GM21576 (cell line): ENCODE measurements at regions not wholly inside any gene's neighbourhood (a gene's known extent, or its start where the extent isn't known, plus 50 kb on each side); places are given as distances from the start of the nearest gene placed in this dataset.

ENCODE experiments used
- ATAC-seq: cut with Tn5 transposase; IDR thresholded peaks from one replicate; pipeline ENCODE4 v1.9.1; 2021; ENCODE audit warnings: mild to moderate bottlenecking, moderate library complexity; ENCODE audit not compliant: unreplicated experiment

DNA sequence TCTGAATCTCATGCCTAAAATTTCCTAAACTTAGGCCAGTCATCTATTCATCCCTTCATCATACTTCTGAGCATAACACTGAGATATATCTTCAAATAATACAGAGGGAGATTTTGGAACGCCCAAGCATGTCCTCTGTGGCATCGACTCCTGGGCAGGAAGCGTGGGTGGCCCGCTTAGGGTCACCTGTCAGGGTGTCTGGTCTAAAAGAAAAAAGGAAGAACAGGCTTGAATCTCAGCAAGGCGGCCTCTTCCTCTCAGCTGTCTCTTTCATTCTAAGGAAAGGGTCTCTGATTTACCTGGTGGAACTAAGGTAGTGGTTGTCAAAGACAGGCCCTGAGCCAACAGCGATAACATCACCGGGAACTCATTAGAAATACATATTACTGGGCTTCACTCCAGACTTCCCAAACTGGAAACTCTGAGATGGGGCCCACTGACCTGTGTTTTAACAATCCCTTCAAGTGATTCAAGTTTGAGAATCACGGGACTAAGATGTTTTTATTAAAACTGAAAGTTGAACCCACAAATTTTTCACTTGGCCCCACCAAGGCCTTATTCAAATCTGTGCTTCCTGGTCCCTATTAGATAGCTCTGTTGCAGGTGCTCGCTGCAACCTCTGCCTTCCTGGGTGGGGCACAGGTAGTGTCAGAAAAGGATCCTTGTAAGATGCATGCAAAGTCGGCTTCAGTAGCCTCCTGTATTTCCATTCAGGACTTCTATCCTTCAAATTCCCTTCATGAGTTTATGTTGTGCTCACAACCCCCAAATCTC is 162.3 kb upstream of the CCDC68 start:
- no peak for ATAC-seq

- ATAC-seq = no peak
These were observed 161.6 kb upstream of the CCDC68 start for GRCh38 chr18:55120896-55121295.

DNA sequence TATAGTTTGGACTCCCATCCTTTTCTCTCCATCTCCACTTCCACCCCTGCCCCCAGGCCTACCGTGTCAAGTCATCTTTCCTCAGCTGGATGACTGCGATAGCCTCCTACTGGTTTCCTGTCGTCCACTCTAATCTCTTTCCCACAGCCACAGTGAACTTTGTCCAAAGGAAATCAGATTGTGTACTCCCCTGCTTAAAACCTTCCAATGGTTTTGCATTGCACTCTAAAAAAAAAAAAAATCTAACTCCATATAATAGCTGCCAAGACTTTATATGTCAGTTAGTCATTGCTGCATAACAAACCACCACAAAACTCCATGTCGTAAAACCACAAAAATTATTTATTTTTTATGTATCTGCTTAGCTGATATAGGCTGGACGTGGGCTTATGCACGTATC is 160.2 kb upstream of the CCDC68 start:
- no peak for ATAC-seq

GRCh38 chr18:55119016-55119415 is 159.8 kb upstream of the CCDC68 start:
- no peak for ATAC-seq

DNA sequence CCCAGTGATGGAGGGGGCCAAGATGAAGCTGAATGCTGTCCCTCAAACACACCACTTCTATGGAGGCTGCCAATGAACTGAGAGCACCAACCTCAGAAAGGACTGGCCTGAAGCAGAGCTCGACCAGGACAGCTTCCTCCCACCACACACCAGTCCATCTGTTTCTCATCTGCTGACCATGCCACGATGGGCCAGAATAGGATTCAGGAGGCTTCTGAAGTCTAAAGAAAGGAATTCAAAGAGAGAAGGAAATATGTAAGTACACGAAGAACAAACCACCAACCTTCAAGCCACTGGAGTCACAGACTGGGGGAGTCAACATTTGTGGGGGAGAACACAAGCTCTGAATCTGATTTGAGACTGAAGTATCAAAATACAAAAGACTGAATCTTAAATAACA is 157.6 kb upstream of the CCDC68 start:
- no peak for ATAC-seq

DNA sequence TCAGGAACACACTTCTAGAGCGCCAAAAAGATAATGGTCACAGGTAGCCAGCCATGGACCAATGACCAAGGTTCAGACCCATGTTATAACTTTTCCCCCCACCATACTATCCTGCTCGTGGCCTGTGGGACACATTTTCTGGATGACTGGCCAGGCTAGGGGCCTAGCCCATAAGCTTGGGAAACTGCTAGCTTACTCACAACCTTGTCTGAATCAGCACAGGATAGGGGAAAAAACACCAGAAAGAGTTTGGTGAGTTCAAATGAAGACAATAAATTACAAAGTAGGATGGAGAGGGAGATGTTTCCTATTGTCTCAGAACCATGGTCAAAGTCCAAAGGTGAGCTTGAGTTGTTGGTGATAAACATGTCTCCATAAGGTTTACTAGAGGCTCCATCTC is 156.3 kb upstream of the CCDC68 start:
- ATAC-seq = no peak

DNA sequence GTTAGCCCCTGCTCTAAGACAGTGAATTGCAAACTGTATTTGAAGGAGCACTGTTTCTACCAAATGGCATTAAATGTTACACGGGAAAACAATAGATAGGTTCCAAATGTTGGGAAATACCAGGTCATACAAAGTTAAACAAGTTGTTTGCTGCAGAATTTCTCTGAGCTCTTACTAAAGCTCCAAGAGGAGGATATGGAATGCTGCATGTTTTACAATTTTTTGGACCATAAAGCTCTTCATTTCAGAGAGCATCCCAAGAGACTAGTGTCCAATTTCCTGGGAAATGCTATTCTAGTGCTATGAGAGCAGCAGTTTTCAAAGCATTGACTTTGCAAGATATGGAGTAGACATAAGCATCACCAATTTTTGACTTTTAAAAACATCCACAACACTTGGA is 155.6 kb upstream of the CCDC68 start:
- ATAC-seq = no peak

GRCh38 chr18:55113800-55114199 is 154.5 kb upstream of the CCDC68 start:
- no peak for ATAC-seq

DNA sequence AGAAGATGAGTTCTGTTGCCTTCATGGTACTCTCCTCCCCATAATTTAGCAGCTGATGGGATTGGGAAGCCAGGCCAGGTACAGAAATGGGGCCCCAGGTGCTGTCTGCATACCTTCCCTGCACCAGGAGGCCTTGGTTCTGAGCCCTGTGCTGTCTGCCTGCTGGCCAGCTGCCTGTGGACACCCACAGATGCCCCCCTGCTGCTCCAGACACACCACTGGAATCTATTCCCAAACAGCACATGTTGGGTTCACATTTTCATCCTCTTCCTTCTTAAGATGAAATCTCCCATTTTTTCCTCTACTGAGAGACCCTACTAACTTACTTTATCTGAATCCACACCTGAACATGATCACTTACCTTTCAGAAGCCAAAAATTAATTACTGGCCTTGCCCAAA is 152.0 kb upstream of the CCDC68 start:
- ATAC-seq = no peak

- no peak for ATAC-seq
These were observed 151.2 kb upstream of the CCDC68 start for GRCh38 chr18:55110436-55110835.

GRCh38 chr18:55109818-55110414 is 150.7 kb upstream of the CCDC68 start:
- no peak for ATAC-seq

DNA sequence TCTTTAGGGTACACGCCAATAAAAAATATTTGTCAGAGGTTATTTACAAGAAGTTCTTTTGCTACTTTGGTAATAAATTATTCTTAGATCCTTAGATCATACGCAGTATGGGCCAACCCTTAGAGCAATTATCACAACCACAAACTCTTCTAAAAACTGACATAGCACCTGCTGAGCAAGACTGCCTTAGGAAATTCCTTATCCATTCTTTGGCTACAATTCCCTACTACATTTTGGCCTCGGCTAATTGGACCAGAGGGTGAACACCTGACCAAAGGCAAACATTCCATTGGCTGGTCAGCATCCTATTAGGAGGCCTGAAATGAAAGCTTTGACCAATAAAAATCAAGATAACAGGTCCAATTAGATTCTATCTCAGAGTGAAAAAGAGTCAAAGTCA is 147.6 kb upstream of the CCDC68 start:
- no peak for ATAC-seq

DNA sequence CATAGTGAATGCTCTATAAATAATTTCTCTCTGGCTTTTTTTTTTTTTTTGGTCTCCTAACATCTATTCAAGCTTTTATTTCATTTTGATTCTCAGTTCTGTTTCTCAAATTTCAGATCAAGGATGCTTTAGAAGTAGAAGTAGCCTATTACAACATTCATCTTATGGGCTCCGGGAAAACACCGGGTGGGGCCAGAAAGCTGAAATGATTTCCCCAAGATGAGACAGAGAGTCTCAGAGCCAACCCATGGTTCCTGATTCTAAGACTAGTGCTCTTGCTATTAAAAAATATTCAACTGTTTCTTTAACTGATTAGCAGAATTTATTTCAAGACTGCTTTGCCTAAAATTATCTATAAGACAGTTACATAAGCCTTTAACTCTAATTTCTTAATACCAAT is 147.2 kb upstream of the CCDC68 start:
- ATAC-seq = no peak

DNA sequence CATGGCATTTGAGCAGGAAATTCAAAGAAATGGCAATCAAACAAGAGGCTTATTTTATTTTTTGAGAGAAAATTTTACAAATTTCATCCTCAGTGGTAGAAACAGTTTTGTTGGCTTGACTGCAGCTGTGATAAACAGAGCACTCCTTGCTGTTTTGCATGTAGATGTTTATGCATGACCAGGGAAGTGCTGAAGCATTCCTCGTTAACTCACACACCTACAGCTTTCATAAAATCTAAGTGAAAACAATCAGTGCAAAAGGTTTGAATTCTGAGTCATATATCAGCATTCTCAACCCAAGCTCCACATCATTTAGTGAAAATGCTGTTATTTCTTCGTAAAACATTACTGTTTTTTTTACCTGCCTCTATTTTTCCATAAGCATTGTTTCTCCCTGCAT is 146.6 kb upstream of the CCDC68 start:
- no peak for ATAC-seq

GRCh38 chr18:55102958-55103456 is 143.7 kb upstream of the CCDC68 start:
- no peak for ATAC-seq

DNA sequence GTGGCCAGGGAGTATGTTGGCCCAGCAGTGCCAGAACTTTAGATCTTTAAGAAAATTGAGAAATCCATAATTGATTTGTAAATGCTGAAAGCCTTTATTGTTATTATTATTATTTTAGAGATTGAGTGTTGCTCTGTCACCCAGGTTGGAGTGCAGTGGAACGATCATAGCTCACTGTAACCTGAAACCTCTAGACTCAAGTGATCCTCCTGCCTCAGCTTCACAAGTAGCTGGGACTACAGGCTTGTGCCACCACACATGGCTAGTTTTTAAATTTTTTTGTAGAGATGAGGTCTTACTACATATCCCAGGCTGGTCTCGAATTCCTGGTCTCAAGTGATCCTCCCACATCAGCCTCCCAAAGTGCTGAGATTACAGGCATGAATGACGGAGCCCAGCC is 143.2 kb upstream of the CCDC68 start:
- no peak for ATAC-seq

DNA sequence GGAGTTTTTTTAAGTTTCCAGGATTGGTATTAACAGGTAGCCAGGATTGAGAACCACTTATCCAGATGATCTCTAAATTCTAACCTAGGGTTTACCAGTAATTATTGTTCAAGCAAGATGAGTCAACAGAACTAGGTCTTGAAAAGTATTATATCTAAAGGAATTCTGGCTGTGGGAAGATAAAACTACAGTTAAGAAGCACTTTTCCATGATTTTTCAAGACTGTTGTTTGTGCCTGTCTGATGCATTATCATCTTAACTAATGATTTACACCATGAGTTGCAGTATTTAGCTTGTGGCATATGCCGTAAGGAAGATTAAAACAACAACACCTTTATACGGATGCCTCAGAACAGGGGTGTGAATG is 142.2 kb upstream of the CCDC68 start:
- no peak for ATAC-seq

DNA sequence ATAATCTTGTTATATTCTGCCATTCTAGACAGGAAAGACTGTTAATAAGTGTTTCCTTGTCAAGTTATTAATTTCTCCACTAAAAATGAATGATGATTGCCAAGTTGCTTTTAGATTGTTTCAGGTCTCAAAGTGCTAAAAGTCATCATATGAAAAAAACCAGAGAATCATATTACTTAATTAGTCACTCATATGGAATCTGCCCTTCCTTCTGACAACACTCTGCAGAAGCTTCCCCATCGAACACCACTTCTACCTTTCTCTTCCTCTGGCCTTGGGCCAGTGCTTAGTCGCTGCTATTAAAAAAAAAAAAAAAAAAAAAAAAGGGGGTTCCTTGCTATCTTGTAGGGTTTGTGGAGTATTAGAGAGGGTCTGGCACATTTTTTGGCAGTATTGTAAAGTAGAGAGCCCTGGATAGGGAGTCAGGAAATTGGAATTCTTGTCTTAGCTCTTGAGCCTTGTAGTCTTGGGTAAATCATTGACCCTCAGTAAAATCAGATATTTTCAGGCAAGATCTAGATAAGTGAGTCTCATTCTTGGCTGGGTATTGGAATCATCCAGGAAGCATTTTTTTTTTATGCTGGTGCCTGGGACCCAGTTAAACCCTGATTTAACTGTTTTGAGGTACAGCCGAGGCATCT is 141.7 kb upstream of the CCDC68 start:
- ATAC-seq = no peak

DNA sequence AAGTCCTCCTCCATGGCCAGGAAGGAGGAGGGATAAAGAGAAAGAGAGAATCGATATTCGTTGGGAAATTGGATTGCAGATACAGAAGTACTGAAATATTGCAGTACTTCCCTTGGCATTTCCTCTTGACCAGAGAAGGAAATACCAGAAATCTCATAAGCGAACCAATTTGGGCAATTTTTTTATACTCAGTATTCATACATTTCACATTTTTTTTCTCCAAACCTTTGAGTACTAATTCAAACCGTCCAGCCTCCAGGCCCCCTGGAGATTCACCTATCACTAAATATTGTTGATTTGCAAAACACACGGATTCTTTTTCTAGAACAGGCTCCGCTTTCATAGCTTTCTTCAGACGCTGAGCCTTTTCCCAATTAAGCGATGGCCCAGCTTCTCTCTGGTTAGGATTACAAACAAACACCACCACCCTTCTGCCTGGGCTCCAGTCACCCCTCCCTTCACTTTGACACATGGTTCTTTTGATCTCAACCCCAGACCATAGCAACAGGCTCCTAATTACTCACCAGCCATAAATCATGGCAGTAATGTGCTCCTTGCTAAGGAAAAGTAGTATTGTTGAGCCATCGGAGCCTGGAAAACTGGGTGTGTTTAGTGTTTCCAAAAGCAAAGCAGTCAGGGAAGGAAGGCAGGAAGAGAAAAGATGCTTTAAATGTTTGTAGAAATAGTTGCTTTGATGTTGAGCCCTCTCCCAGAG is 138.4 kb upstream of the CCDC68 start:
- ATAC-seq = no peak

GRCh38 chr18:55096263-55096951 is 137.1 kb upstream of the CCDC68 start:
- peak; percentile 47 for ATAC-seq

DNA sequence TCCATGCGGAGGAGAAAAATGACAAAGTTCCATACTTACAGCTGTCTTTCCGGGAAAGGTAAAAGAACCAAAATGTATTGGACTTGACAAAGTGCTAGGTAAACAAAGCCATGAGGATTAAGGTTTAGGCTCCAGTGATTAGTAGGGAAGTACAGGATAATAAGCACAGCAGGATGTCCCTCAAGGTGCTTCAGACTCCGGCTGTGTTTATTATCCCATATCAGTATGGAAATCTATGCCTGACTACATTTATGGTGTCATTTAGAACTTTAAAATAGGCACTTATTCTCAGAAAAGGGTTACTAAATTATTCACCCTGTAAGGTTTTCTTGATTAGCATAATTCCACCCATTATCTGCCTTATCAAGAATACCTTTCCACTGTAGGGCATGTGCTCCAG is 136.3 kb upstream of the CCDC68 start:
- no peak for ATAC-seq
